COR-L47 (cell line): ENCODE measurements at regions not wholly inside any gene's neighbourhood (a gene's known extent, or its start where the extent isn't known, plus 50 kb on each side); places are given as distances from the start of the nearest gene placed in this dataset.
"Not testable (repeated sequence)": the region's sequence is repeated elsewhere in the genome, so short reads cannot be mapped to it uniquely, and the experiment has no call there.

Source experiments
- DNase-seq: peaks from one replicate; lab custom pipeline; 2025; lab: John Stamatoyannopoulos, UW

GRCh38 chr3:176074096-176074495 lies 1123.2 kb downstream of the TBL1XR1 start:
- DNase-seq = no peak

- DNase-seq = no peak
Measured at GRCh38 chr3:176071943-176072342, 1125.3 kb downstream of the TBL1XR1 start.

GRCh38 chr3:176068750-176069149 lies 1128.5 kb downstream of the TBL1XR1 start:
- DNase-seq = no peak

- no peak for DNase-seq
Measured at GRCh38 chr3:176058856-176059255, 1138.4 kb downstream of the TBL1XR1 start.

- no peak for DNase-seq
Measured at GRCh38 chr3:176055836-176056235, 1141.4 kb downstream of the TBL1XR1 start.

GRCh38 chr3:176051766-176052165 lies 1145.5 kb downstream of the TBL1XR1 start:
- DNase-seq = no peak

GRCh38 chr3:176046703-176047102 lies 1150.6 kb downstream of the TBL1XR1 start:
- DNase-seq = no peak

- no peak for DNase-seq
Measured at GRCh38 chr3:176041812-176042211, 1155.5 kb downstream of the TBL1XR1 start.

- no peak for DNase-seq
Measured at GRCh38 chr3:176041185-176041584, 1156.1 kb downstream of the TBL1XR1 start.

GRCh38 chr3:176037636-176038035 lies 1159.6 kb downstream of the TBL1XR1 start:
- no peak for DNase-seq

- no peak for DNase-seq
Measured at GRCh38 chr3:176032043-176032442, 1165.2 kb downstream of the TBL1XR1 start.

- DNase-seq = not testable (repeated sequence)
Measured at GRCh38 chr3:176016203-176016602, 1157.1 kb downstream of the NAALADL2 start.

GRCh38 chr3:176015228-176015627 lies 1156.1 kb downstream of the NAALADL2 start:
- DNase-seq = not testable (repeated sequence)

GRCh38 chr3:176009256-176009655 lies 1150.1 kb downstream of the NAALADL2 start:
- DNase-seq = no peak

- DNase-seq = no peak
Measured at GRCh38 chr3:176005564-176005963, 1146.4 kb downstream of the NAALADL2 start.

GRCh38 chr3:175989161-175989560 lies 1130.0 kb downstream of the NAALADL2 start:
- no peak for DNase-seq

GRCh38 chr3:175988401-175988800 lies 1129.3 kb downstream of the NAALADL2 start:
- DNase-seq = no peak

GRCh38 chr3:175985781-175986180 lies 1126.6 kb downstream of the NAALADL2 start:
- DNase-seq = no peak

GRCh38 chr3:175983379-175983778 lies 1124.2 kb downstream of the NAALADL2 start:
- DNase-seq = no peak

GRCh38 chr3:175980486-175981090 lies 1121.5 kb downstream of the NAALADL2 start:
- no peak for DNase-seq

- no peak for DNase-seq
Measured at GRCh38 chr3:175977968-175978752, 1119.0 kb downstream of the NAALADL2 start.

- no peak for DNase-seq
Measured at GRCh38 chr3:175969456-175969855, 1110.3 kb downstream of the NAALADL2 start.

- DNase-seq = no peak
Measured at GRCh38 chr3:175965036-175965435, 1105.9 kb downstream of the NAALADL2 start.

GRCh38 chr3:175957427-175957826 lies 1098.3 kb downstream of the NAALADL2 start:
- no peak for DNase-seq
